Cardiac muscle cell (in vitro differentiated cells and primary cell): ENCODE measurements at regions not wholly inside any gene's neighbourhood (a gene's known extent, or its start where the extent isn't known, plus 50 kb on each side); places are given as distances from the start of the nearest gene placed in this dataset.

ENCODE experiments used
- DNase-seq, 2 donors: peaks; one replicate each; pipeline versions ENCODE4 v3.0.0 to v3.0.0-alpha.2; 2010 to 2017; ENCODE audit warnings: low read depth in 1 of 2, low spot score in 1 of 2
- H3K27ac ChIP-seq: fragments of 200-600 bp; sonication (generic); 2 replicates; pipeline ENCODE4 v1.5.1; 2016
- H3K27me3 ChIP-seq: fragments of 200-600 bp; sonication (generic); 2 replicates; pipeline ENCODE4 v1.6.0; 2016; ENCODE audit warnings: control low read depth
- H3K36me3 ChIP-seq: fragments of 200-600 bp; sonication (generic); 2 replicates; pipeline ENCODE4 v1.5.1; 2016; ENCODE audit warnings: control low read depth
- H3K4me1 ChIP-seq: fragments of 200-600 bp; sonication (generic); 2 replicates; pipeline ENCODE4 v1.8.1; 2017; ENCODE audit warnings: low read depth, mild to moderate bottlenecking, mixed run types
- H3K4me3 ChIP-seq: fragments of 200-600 bp; sonication (generic); 2 replicates; pipeline ENCODE4 v1.5.1; 2016; ENCODE audit warnings: mild to moderate bottlenecking
- H3K9me3 ChIP-seq: fragments of 200-600 bp; sonication (generic); 2 replicates; pipeline ENCODE4 v1.5.1; 2017; ENCODE audit warnings: low read depth, mild to moderate bottlenecking, control low read depth
- CTCF ChIP-seq: IDR thresholded peaks from 2 replicates; pipeline ENCODE4 v1.5.1; 2012; ENCODE audit warnings: low read depth, mild to moderate bottlenecking, low read length

- no peak for DNase-seq
- no peaks in the 10 kb centered on the region for H3K4me1 ChIP-seq
- no peaks in the 10 kb centered on the region for H3K27me3 ChIP-seq
- no peaks in the 10 kb centered on the region for H3K36me3 ChIP-seq
- no peak for TF ChIP-seq CTCF
- no peaks in the 10 kb centered on the region for H3K9me3 ChIP-seq
- H3K27ac ChIP-seq: no peak overlapping the region
- no peak overlapping the region for H3K4me3 ChIP-seq
These were observed 970.9 kb upstream of the LRRN3 start for GRCh38 chr7:110119883-110120581.

- DNase-seq: no peak
- H3K4me1 ChIP-seq: no peaks in the 10 kb centered on the region
- H3K27ac ChIP-seq: no peak overlapping the region
- H3K9me3 ChIP-seq: no peaks in the 10 kb centered on the region
- H3K4me3 ChIP-seq: no peak overlapping the region
- no peaks in the 10 kb centered on the region for H3K27me3 ChIP-seq
- TF ChIP-seq CTCF: no peak
- H3K36me3 ChIP-seq: no peaks in the 10 kb centered on the region
These were observed 961.8 kb upstream of the LRRN3 start for GRCh38 chr7:110129159-110129558.

GRCh38 chr7:110130669-110131068 is 960.3 kb upstream of the LRRN3 start:
- no peak overlapping the region for H3K4me3 ChIP-seq
- no peak for DNase-seq
- H3K36me3 ChIP-seq: no peaks in the 10 kb centered on the region
- no peak overlapping the region for H3K27ac ChIP-seq
- no peaks in the 10 kb centered on the region for H3K9me3 ChIP-seq
- H3K4me1 ChIP-seq: no peaks in the 10 kb centered on the region
- no peaks in the 10 kb centered on the region for H3K27me3 ChIP-seq
- TF ChIP-seq CTCF: no peak

- DNase-seq: no peak
- Histone ChIP-seq H3K9me3 (no peaks in the 10 kb centered on the region), H3K36me3 (no peaks in the 10 kb centered on the region), H3K27me3 (no peaks in the 10 kb centered on the region), H3K4me3 (no peak overlapping the region), H3K4me1 (no peaks in the 10 kb centered on the region), H3K27ac (no peak overlapping the region)
- no peak for TF ChIP-seq CTCF
These were observed 959.6 kb upstream of the LRRN3 start for GRCh38 chr7:110131344-110131743.

GRCh38 chr7:110139056-110139455 is 951.9 kb upstream of the LRRN3 start:
- no peak for TF ChIP-seq CTCF
- Histone ChIP-seq H3K36me3 (no peaks in the 10 kb centered on the region), H3K4me3 (no peak overlapping the region), H3K9me3 (no peaks in the 10 kb centered on the region), H3K27me3 (no peaks in the 10 kb centered on the region), H3K27ac (no peak overlapping the region), H3K4me1 (no peaks in the 10 kb centered on the region)
- no peak for DNase-seq
